Peyer's patch (tissue), 4 donors: ENCODE measurements at regions not wholly inside any gene's neighbourhood (a gene's known extent, or its start where the extent isn't known, plus 50 kb on each side); places are given as distances from the start of the nearest gene placed in this dataset.

ENCODE experiments used
- DNase-seq, 3 donors: peaks; one replicate each; pipeline ENCODE4 v3.0.0-alpha.2; 2017 to 2019
- H3K27ac ChIP-seq, 4 donors: fragments of 200-600 bp; sonication (generic); one replicate each; pipeline ENCODE4 v1.5.1; 2016 to 2019
- H3K27me3 ChIP-seq, 2 donors: fragments of 200-600 bp; sonication (generic); one replicate each; pipeline ENCODE4 v1.5.1; 2019
- H3K36me3 ChIP-seq, 3 donors: fragments of 200-600 bp; sonication (generic); one replicate each; pipeline ENCODE4 v1.5.1; 2016 to 2019
- H3K4me1 ChIP-seq, 4 donors: fragments of 200-600 bp; sonication (generic); one replicate each; pipeline ENCODE4 v1.5.1; 2016 to 2019
- H3K4me3 ChIP-seq, 4 donors: fragments of 200-600 bp; sonication (generic); 1 replicate in 3 of 4; 2 replicates in 1 of 4; pipeline ENCODE4 v1.5.1; 2016 to 2019; ENCODE audit warnings: mild to moderate bottlenecking in 1 of 4
- H3K9me3 ChIP-seq, 4 donors: fragments of 200-600 bp; sonication (generic); one replicate each; pipeline ENCODE4 v1.5.1; 2016 to 2019; ENCODE audit warnings: mild to moderate bottlenecking in 1 of 4
- POLR2A ChIP-seq, 2 donors: fragments of 450-650 bp; IDR thresholded peaks; one replicate each; pipeline ENCODE4 v1.5.1; 2017; ENCODE audit warnings: antibody characterized with exemption in 2 of 2, mild to moderate bottlenecking in 2 of 2, moderate library complexity in 2 of 2
- TF ChIP-seq, protein P1 (sequence below), 6 experiments: fragments of 450-650 bp in 4 of 6; fragments of 200-600 bp in 2 of 6; sonication (generic) in 1 of 6; IDR thresholded peaks; one replicate each; pipeline ENCODE4 v1.5.1; 2017 to 2019; ENCODE audit warnings: antibody characterized with exemption in 6 of 6, mild to moderate bottlenecking in 3 of 6, moderate library complexity in 1 of 6

DNA sequence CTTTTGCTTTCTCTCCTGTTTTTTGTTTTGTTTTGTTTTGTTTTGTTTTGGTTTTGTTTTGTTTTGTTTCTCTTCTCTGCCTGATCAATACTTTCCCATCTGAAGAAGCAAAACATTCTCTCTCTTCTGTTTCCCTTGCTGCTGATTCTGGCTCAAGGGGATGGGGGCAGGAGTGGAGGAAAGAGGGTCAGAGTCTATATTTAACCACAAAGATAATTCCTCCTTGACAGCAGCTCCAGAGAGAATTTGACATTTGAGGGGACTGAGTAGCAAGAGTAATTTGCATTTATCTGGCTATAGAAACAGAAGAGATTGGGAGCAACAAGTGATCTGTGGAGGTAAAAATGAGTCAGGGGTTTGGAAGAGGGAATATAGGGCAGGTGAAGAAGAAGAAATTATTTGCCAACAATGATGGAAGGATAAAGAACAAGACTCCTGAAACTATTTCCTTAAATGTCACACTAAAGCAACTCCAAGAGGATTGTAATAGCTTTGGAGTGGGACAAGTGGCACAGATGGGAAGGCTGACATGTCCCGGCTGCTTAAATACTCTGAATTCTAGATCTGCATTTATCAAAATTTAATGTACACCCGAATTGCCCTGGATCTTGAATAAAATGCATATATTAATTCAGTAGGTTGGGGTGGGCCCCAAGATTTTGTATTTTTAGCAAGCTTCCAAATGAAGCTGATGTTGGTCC is 349.3 kb upstream of the PLXNA2 start:
- DNase-seq: no peak
- Histone ChIP-seq H3K9me3 (no peaks in the 10 kb centered on the region), H3K4me3 (no peak overlapping the region), H3K27me3 (no peaks in the 10 kb centered on the region), H3K4me1 (no peaks in the 10 kb centered on the region), H3K36me3 (no peaks in the 10 kb centered on the region), H3K27ac (no peak overlapping the region)
- TF ChIP-seq, protein P1, sequence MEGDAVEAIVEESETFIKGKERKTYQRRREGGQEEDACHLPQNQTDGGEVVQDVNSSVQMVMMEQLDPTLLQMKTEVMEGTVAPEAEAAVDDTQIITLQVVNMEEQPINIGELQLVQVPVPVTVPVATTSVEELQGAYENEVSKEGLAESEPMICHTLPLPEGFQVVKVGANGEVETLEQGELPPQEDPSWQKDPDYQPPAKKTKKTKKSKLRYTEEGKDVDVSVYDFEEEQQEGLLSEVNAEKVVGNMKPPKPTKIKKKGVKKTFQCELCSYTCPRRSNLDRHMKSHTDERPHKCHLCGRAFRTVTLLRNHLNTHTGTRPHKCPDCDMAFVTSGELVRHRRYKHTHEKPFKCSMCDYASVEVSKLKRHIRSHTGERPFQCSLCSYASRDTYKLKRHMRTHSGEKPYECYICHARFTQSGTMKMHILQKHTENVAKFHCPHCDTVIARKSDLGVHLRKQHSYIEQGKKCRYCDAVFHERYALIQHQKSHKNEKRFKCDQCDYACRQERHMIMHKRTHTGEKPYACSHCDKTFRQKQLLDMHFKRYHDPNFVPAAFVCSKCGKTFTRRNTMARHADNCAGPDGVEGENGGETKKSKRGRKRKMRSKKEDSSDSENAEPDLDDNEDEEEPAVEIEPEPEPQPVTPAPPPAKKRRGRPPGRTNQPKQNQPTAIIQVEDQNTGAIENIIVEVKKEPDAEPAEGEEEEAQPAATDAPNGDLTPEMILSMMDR (IDR thresholded peaks at IDR 0.05): no peak
- TF ChIP-seq POLR2A (IDR thresholded peaks at IDR 0.05): no peak

DNA sequence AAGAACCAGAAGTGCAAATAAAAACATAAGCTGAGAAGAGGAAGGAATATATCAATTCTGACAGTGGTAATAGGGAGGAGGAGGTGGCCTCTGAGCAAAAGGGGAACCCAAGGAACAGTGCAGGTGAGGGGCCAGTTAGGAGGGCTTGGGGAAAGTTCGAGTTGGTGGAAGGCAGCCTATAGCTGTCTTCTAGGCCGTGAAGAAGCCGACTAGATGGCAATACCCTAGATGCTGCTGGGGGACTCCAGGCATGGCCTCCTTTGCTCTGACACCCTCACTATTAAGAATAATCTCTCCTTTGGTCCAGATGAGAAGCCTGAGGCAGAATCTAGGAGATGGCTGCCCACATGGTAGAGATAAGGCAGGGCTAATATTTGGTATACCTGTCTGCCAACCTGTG is 351.1 kb upstream of the PLXNA2 start:
- no peaks in the 10 kb centered on the region for H3K27me3 ChIP-seq
- no peak overlapping the region for H3K4me3 ChIP-seq
- DNase-seq: no peak
- H3K27ac ChIP-seq: no peak overlapping the region
- TF ChIP-seq POLR2A (IDR thresholded peaks at IDR 0.05): no peak
- TF ChIP-seq, protein P1 (IDR thresholded peaks at IDR 0.05): no peak
- no peaks in the 10 kb centered on the region for H3K4me1 ChIP-seq
- no peaks in the 10 kb centered on the region for H3K36me3 ChIP-seq
- H3K9me3 ChIP-seq: no peaks in the 10 kb centered on the region

DNA sequence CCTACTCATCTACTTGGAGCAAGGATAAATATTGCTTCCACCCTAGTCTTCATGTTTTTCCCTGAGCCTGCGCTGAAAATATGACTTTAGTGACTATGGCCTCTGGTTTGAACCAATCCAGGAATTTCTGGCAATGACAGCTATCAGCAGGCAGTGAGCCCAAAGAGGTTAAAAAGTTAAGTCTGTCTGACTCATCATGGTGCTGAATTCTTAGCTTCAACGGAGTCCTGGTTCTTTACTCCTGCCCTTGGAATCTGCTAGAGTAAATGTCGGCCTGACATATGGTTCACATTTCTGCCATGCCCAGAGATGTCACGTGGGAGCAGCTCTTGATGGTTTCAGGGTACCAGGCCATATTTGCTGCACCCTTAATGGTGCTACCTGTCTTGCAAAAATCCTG is 351.6 kb upstream of the PLXNA2 start:
- no peak for DNase-seq
- no peaks in the 10 kb centered on the region for H3K36me3 ChIP-seq
- no peaks in the 10 kb centered on the region for H3K9me3 ChIP-seq
- no peak overlapping the region for H3K4me3 ChIP-seq
- TF ChIP-seq, protein P1 (IDR thresholded peaks at IDR 0.05): no peak
- TF ChIP-seq POLR2A (IDR thresholded peaks at IDR 0.05): no peak
- H3K27me3 ChIP-seq: no peaks in the 10 kb centered on the region
- H3K27ac ChIP-seq: no peak overlapping the region
- no peaks in the 10 kb centered on the region for H3K4me1 ChIP-seq

DNA sequence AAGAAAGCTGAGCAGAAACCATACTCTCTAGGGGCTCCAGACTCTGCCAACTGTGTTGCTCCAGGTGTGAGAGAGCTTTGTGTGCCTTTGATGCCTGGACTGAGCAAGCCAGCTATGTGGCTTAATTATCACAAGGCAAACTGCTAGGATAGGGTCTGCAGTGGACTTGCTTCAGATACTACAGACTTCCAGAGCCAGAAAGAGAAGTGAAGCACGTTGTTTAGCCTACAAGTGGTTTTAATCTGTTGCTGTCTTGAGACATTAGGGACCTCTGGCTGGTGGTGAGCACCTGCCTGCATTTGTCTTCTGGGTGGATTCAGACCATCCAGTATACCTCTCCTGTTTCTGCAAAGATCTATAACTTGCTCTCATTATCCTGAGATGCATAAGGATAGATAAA is 353.4 kb upstream of the PLXNA2 start:
- Histone ChIP-seq H3K4me1 (no peaks in the 10 kb centered on the region), H3K27me3 (no peaks in the 10 kb centered on the region), H3K9me3 (no peaks in the 10 kb centered on the region), H3K36me3 (no peaks in the 10 kb centered on the region), H3K4me3 (no peak overlapping the region), H3K27ac (no peak overlapping the region)
- DNase-seq: no peak
- TF ChIP-seq POLR2A (IDR thresholded peaks at IDR 0.05): no peak
- TF ChIP-seq, protein P1 (IDR thresholded peaks at IDR 0.05): no peak

DNA sequence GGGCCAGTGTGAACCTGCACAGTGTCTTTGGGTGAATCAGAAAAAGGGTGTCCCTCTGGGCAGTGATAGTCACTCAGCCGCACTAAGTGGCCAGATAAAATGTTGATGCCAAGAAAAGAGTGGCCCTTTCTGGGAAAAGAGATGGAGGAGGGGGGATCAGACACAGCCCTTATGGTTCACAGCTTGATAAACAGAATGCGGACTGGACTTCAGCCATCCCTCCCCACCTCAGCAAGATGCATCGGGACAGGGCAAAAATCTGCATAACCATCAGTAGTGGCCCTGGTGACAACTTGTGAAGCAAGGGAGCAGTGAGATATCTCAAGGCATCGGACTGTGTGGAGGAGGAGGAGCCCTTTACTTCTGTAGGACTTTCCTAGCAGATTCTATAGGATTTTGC is 353.8 kb upstream of the PLXNA2 start:
- Histone ChIP-seq H3K4me1 (no peaks in the 10 kb centered on the region), H3K4me3 (no peak overlapping the region), H3K27ac (no peak overlapping the region), H3K36me3 (no peaks in the 10 kb centered on the region), H3K27me3 (no peaks in the 10 kb centered on the region), H3K9me3 (no peaks in the 10 kb centered on the region)
- TF ChIP-seq POLR2A (IDR thresholded peaks at IDR 0.05): no peak
- TF ChIP-seq, protein P1 (IDR thresholded peaks at IDR 0.05): no peak
- DNase-seq: no peak

DNA sequence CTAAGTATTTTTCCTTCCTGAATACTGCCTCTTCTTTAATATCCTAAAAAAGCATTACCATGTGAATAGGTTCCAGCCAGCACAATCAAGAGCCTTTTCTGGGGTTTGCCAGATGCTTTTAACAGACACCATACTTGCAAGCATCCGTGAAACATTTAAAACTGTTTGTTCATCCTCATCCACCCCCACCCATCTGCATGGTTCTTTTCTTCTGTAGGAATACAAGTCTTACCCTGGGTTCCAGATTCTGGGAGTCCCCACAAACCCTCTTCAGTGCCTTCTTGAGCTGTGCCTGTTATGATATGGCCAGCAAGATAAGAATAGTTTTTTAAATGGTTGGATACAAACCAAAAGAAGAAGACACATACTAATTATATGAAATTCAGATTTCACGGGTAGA is 354.9 kb upstream of the PLXNA2 start:
- Histone ChIP-seq H3K4me3 (no peak overlapping the region), H3K4me1 (no peaks in the 10 kb centered on the region), H3K27ac (no peak overlapping the region), H3K9me3 (no peaks in the 10 kb centered on the region), H3K36me3 (no peaks in the 10 kb centered on the region), H3K27me3 (no peaks in the 10 kb centered on the region)
- DNase-seq: no peak
- TF ChIP-seq, protein P1 (IDR thresholded peaks at IDR 0.05): no peak
- no peak for TF ChIP-seq POLR2A (IDR thresholded peaks at IDR 0.05)
